ENCODE measurements at regions not wholly inside any gene's neighbourhood (a gene's known extent, or its start where the extent isn't known, plus 50 kb on each side); places are given as distances from the start of the nearest gene placed in this dataset.

DNA sequence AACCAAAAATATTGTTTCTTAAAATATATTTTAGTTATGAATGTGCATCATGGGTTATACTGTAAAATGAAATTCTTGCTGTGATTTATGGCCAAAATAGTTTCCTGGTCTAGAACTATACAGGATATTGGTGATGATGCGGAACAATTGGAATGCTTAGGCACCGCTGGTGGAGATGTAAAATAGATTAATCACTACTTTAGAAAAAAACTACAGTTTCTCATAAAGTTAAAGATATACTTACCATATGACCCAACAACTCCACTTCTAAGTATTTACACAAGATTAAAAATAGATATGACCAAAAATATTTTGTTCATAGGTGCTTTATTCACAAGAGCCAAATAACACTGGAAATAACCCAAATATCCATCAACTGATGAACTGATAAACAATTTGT, 126.7 kb downstream of the TUSC7 start:
- no peak overlapping the region for H3K9ac ChIP-seq
- H3K9me3 ChIP-seq = no peaks in the 10 kb centered on the region
- H4K20me1 ChIP-seq (ENCODE audit: insufficient read depth) = no peaks in the 10 kb centered on the region
- WGBS (ENCODE audit: low lambda C conversion rate) = 13% methylated on average over 2 of the region's 2 CpGs
- ChIA-PET CTCF (interaction anchor here (1.1 to 1.7 kb wide), 5 partner anchors 10 to 77 kb away, joined by 3 to 6 read pairs (median 3); no protein-coding TSS in a partner anchor), POLR2A (no interaction called here)
- H2AFZ ChIP-seq (ENCODE audit: low read depth) = peak overlapping the region; percentile 56; the same call in 1 of the 2 replicates
- H3K4me1 ChIP-seq (ENCODE audit: control insufficient read depth in 1 of 2, insufficient read depth in 2 of 2, low read depth in 1 of 2, low read length in 1 of 2) = peaks cover 2 to 13% of the 10 kb centered on the region in 2 experiments; a peak in 3 of 4 replicates
- H3K4me2 ChIP-seq = peak overlapping the region; percentile 39; the same call in 1 of the 2 replicates
- H3K79me2 ChIP-seq (ENCODE audit: insufficient read depth) = no peaks in the 10 kb centered on the region
- H3K36me3 ChIP-seq (replicated peaks in 1 of 2; ENCODE audit: control insufficient read depth in 1 of 2, insufficient read depth in 2 of 2, low read length in 1 of 2) = no peaks in the 10 kb centered on the region
- DNase-seq = no peak
- H3K9me2 ChIP-seq = no peaks in the 10 kb centered on the region
- no peak overlapping the region; a peak in 1 of 4 replicates for H3K4me3 ChIP-seq (ENCODE audit: low read depth in 2 of 2, low read length in 1 of 2)
- H3K27me3 ChIP-seq (ENCODE audit: insufficient read depth) = no peaks in the 10 kb centered on the region
- peak overlapping the region; percentile 16 to 82; a peak in 3 of 4 replicates for H3K27ac ChIP-seq (ENCODE audit: low read depth in 2 of 2, low read length in 1 of 2)
- peaks cover 14% of the 10 kb centered on the region for H3F3A ChIP-seq (replicated peaks; ENCODE audit: insufficient read depth)
- no peak for TF ChIP-seq USF2 (IDR thresholded peaks at IDR 0.05; ENCODE audit: borderline replicate concordance, low read depth, low read length)
- TF ChIP-seq TAF1 (IDR thresholded peaks at IDR 0.05; ENCODE audit: borderline replicate concordance, low read depth, low read length) = no peak
- no peak for TF ChIP-seq ZBTB33 (IDR thresholded peaks at IDR 0.05; ENCODE audit: borderline replicate concordance, low read depth)
- TF ChIP-seq SIN3A (IDR thresholded peaks at IDR 0.05; ENCODE audit: borderline replicate concordance, low read depth, low read length) = no peak
- TF ChIP-seq REST (IDR thresholded peaks at IDR 0.05; ENCODE audit: low read depth, low read length) = no peak
- no peak for TF ChIP-seq USF1 (IDR thresholded peaks at IDR 0.05; ENCODE audit: borderline replicate concordance, low read depth)
- TF ChIP-seq EP300 (IDR thresholded peaks at IDR 0.05; ENCODE audit: borderline replicate concordance in 1 of 2, low read depth in 1 of 2, low read length in 1 of 2) = peak in 1 of 2 experiments; percentile 89; a peak in 2 of 4 replicates
- TF ChIP-seq RFX5 (IDR thresholded peaks at IDR 0.05; ENCODE audit: low read length) = no peak
- no peak for TF ChIP-seq FOXJ3 (CRISPR knock-in tag; IDR thresholded peaks at IDR 0.05)
- no peak for TF ChIP-seq RCOR1 (IDR thresholded peaks at IDR 0.05; ENCODE audit: low read length)
- TF ChIP-seq ELF1 (IDR thresholded peaks at IDR 0.05) = no peak
- TF ChIP-seq POLR2AphosphoS5 (IDR thresholded peaks at IDR 0.05; ENCODE audit: low read depth, low read length) = no peak
- no peak for TF ChIP-seq GABPA (IDR thresholded peaks at IDR 0.05; ENCODE audit: low read depth)
- TF ChIP-seq MAX (IDR thresholded peaks at IDR 0.05; ENCODE audit: low read depth) = no peak
- TF ChIP-seq EZH2phosphoT487 (IDR thresholded peaks at IDR 0.05; ENCODE audit: borderline replicate concordance, low read depth) = no peak
- TF ChIP-seq RXRA (IDR thresholded peaks at IDR 0.05; ENCODE audit: borderline replicate concordance, low read depth) = peak; percentile 55; the same call in 1 of the 2 replicates
- TF ChIP-seq FOXM1 (IDR thresholded peaks at IDR 0.05; ENCODE audit: low read depth) = peak; percentile 61; the same call in 1 of the 2 replicates
- no peak for TF ChIP-seq RAD21 (IDR thresholded peaks at IDR 0.05; ENCODE audit: low read length)
- peak; percentile 82 for TF ChIP-seq JUND (IDR thresholded peaks at IDR 0.05)
- TF ChIP-seq NFIC (IDR thresholded peaks at IDR 0.05; ENCODE audit: borderline replicate concordance) = peak; percentile 62
- TF ChIP-seq GATA2 (CRISPR knock-in tag; IDR thresholded peaks at IDR 0.05) = no peak
- TF ChIP-seq SMC3 (IDR thresholded peaks at IDR 0.05; ENCODE audit: low read depth, low read length) = no peak
- no peak for TF ChIP-seq NRF1 (IDR thresholded peaks at IDR 0.05; ENCODE audit: low read depth, low read length)
- TF ChIP-seq MEF2A (IDR thresholded peaks at IDR 0.05; ENCODE audit: borderline replicate concordance, low read depth) = peak; percentile 75
- no peak for TF ChIP-seq MXI1 (IDR thresholded peaks at IDR 0.05; ENCODE audit: low read depth, low read length)
- peak; percentile 89 for TF ChIP-seq TCF12 (IDR thresholded peaks at IDR 0.05)
- TF ChIP-seq CTCF (IDR thresholded peaks at IDR 0.05) = no peak
